ENCODE measurements at regions not wholly inside any gene's neighbourhood (a gene's known extent, or its start where the extent isn't known, plus 50 kb on each side); places are given as distances from the start of the nearest gene placed in this dataset.

DNA sequence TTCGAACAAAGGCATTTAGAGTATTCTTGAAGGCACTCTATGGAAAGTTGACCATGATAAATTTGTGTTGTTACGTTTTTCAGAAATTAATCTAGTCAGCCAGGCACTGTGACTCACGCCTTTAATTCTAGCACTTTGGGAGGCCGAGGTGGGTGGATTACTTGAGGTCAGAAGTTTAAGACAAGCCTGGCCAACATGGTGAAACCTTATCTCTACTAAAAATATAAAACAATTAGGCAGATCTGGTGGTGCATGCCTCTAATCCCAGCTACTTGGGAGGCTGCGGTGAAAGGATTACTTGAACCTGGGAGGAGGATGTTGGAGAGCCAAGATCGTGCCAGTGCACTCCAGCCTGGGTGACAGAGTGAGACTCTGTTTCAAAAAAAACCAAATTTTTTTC is 130.6 kb upstream of the BRINP3 start:
- H3K4me1 Mint-ChIP-seq: no peaks in the 10 kb centered on the region

More for the DNA sequence above, 130.6 kb upstream of the BRINP3 start:
- Histone ChIP-seq H2BK15ac (ENCODE audit: low read depth, low read length) (no peak overlapping the region), H2BK12ac (ENCODE audit: insufficient read length, low read depth, low read length) (no peak overlapping the region), H3K23me2 (ENCODE audit: insufficient read length, low read depth, low read length, poor library complexity, severe bottlenecking) (no peaks in the 10 kb centered on the region), H3K56ac (ENCODE audit: insufficient read length, low read depth, low read length) (no peak overlapping the region), H3K79me2 (ENCODE audit: insufficient read depth, low read length) (no peaks in the 10 kb centered on the region), H3K9me3 (ENCODE audit: control insufficient read depth, low read depth, low read length) (no peaks in the 10 kb centered on the region), H2BK120ac (ENCODE audit: low read depth, low read length, poor library complexity, severe bottlenecking) (no peak overlapping the region), H4K5ac (ENCODE audit: insufficient read length, low read depth, low read length) (no peak overlapping the region), H3K14ac (ENCODE audit: insufficient read depth, low read length) (no peak overlapping the region), H4K20me1 (ENCODE audit: control insufficient read depth, insufficient read depth, insufficient read length) (no peaks in the 10 kb centered on the region), H4K8ac (replicated peaks; ENCODE audit: insufficient read length, low read depth, low read length) (no peak overlapping the region), H2AK5ac (ENCODE audit: insufficient read length, low read length) (no peak overlapping the region), H3K4me2 (ENCODE audit: insufficient read depth, insufficient read length, low read length) (no peak overlapping the region), H3K9ac (ENCODE audit: extremely low read depth, insufficient read length, low read length) (no peak overlapping the region), H2BK5ac (ENCODE audit: insufficient read length, low read length) (no peak overlapping the region), H3K79me1 (ENCODE audit: insufficient read depth, low read depth, low read length, poor library complexity, severe bottlenecking) (no peaks in the 10 kb centered on the region), H4K91ac (ENCODE audit: insufficient read length, low read depth, low read length) (no peak overlapping the region), H3K18ac (ENCODE audit: insufficient read length, low read depth, low read length) (no peak overlapping the region), H3K27me3 (ENCODE audit: insufficient read depth, low read length) (no peaks in the 10 kb centered on the region), H3K4ac (ENCODE audit: low read depth, low read length) (no peak overlapping the region), H3T11ph (ENCODE audit: low read length) (no peak overlapping the region), H2AFZ (ENCODE audit: low read length) (no peak overlapping the region), H3K27ac (ENCODE audit: insufficient read length, low read depth, low read length) (no peak overlapping the region), H3K23ac (ENCODE audit: insufficient read length, low read depth, low read length) (no peak overlapping the region), H3K4me1 (ENCODE audit: insufficient read depth, low read length) (no peaks in the 10 kb centered on the region), H2BK20ac (ENCODE audit: low read depth, low read length, poor library complexity, severe bottlenecking) (no peak overlapping the region)
- Mint-ChIP-seq H3K27me3 (ENCODE audit: low read depth) (no peaks in the 10 kb centered on the region), H3K9me3 (no peaks in the 10 kb centered on the region; a peak in 1 of 5 replicates), H3K27ac (no peak overlapping the region), H3K4me3 (no peak overlapping the region), H3K36me3 (ENCODE audit: insufficient read depth in 1 of 3, low read depth in 3 of 3) (no peaks in the 10 kb centered on the region)
- TF ChIP-seq, protein P1, sequence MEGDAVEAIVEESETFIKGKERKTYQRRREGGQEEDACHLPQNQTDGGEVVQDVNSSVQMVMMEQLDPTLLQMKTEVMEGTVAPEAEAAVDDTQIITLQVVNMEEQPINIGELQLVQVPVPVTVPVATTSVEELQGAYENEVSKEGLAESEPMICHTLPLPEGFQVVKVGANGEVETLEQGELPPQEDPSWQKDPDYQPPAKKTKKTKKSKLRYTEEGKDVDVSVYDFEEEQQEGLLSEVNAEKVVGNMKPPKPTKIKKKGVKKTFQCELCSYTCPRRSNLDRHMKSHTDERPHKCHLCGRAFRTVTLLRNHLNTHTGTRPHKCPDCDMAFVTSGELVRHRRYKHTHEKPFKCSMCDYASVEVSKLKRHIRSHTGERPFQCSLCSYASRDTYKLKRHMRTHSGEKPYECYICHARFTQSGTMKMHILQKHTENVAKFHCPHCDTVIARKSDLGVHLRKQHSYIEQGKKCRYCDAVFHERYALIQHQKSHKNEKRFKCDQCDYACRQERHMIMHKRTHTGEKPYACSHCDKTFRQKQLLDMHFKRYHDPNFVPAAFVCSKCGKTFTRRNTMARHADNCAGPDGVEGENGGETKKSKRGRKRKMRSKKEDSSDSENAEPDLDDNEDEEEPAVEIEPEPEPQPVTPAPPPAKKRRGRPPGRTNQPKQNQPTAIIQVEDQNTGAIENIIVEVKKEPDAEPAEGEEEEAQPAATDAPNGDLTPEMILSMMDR (conservative IDR thresholded peaks at IDR 0.05): no peak
- WGBS (ENCODE audit: extremely low coverage, insufficient read length, low lambda C conversion rate): no CpG with 5 or more reads among the region's 6 CpGs
- no peak for DNase-seq
